LNCAP (cell line): ENCODE measurements at regions not wholly inside any gene's neighbourhood (a gene's known extent, or its start where the extent isn't known, plus 50 kb on each side); places are given as distances from the start of the nearest gene placed in this dataset.

ENCODE experiments used
- TF ChIP-seq, protein P1 (sequence below): fragments of 450-650 bp; IDR thresholded peaks from 2 replicates; pipeline ENCODE4 v1.5.1; 2017; ENCODE audit warnings: mild to moderate bottlenecking

- TF ChIP-seq, protein P1, sequence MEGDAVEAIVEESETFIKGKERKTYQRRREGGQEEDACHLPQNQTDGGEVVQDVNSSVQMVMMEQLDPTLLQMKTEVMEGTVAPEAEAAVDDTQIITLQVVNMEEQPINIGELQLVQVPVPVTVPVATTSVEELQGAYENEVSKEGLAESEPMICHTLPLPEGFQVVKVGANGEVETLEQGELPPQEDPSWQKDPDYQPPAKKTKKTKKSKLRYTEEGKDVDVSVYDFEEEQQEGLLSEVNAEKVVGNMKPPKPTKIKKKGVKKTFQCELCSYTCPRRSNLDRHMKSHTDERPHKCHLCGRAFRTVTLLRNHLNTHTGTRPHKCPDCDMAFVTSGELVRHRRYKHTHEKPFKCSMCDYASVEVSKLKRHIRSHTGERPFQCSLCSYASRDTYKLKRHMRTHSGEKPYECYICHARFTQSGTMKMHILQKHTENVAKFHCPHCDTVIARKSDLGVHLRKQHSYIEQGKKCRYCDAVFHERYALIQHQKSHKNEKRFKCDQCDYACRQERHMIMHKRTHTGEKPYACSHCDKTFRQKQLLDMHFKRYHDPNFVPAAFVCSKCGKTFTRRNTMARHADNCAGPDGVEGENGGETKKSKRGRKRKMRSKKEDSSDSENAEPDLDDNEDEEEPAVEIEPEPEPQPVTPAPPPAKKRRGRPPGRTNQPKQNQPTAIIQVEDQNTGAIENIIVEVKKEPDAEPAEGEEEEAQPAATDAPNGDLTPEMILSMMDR, result no peak
Observed at GRCh38 chr11:119937412-119937811, 200.5 kb downstream of the TRIM29 start.

- TF ChIP-seq, protein P1, result no peak
Observed at GRCh38 chr11:119936426-119936825, 201.5 kb downstream of the TRIM29 start.

DNA sequence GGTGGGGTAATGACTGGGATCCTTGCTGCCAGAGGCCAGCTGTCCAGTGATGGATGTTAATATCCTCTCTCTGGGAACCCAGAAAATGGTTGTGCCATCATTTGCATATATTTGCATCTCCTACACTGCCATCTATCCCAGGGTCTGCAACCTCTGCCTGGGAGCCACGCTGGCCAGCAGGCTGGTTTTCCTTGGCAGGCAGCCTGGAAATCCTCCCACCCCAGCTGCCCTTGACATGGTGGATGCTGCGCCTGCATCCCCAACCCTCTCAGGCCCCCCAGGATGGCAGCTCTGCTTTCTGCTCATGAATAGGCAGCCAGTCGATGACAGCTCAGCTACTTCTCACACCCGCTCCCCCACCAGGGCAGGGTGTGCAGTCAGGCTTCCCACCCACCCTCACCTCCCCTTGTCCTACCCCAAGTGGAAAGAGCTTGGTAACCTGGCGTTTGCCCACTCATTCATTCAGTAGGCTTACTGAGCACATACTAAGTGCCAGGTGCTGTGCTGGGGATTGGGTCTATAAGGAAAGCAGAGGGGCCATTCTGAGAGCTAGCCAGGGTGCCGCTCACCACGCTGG lies 202.5 kb downstream of the TRIM29 start:
- TF ChIP-seq, protein P1, result no peak

DNA sequence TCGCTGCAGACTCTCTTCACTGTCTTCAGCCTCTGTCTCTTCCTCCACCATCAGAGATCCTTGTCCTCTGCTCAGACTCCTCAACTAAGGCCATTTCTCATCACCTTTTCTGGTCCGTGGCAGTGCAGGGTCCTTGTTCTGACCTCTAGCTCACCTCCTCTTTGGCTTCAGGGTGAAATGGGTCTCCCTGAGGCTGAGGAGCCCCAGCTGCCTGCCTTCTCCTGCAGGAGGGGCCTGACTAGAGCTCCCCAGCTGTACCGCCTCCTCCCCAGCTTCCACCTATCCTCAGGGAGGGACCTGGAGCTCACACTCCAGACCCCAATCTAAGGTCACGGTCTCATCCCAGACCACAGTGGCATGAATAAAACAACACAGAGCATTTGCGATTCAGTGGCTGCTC lies 203.0 kb downstream of the TRIM29 start:
- TF ChIP-seq, protein P1, result no peak

GRCh38 chr11:119934267-119934666 lies 203.6 kb downstream of the TRIM29 start:
- TF ChIP-seq, protein P1, result no peak

DNA sequence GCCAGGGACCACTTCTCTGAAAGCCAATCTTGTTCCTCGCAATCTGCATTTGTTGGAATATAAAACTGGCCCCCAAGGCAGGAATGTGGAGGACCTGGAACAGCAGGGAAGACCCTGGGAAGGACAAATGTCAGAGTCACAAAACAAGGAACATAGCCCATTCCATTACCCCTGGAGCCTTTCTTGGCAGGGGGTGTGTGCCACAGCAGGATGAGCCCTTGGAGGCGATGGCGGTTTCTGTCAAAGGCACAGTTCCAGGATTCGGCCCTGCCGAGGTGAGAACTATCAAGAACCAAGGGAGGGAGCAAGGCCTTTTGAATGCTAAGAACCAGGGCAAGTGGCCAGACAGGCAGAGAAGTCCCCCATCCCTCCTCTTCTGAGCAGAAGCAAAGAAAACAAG lies 204.3 kb downstream of the TRIM29 start:
- TF ChIP-seq, protein P1, result no peak

DNA sequence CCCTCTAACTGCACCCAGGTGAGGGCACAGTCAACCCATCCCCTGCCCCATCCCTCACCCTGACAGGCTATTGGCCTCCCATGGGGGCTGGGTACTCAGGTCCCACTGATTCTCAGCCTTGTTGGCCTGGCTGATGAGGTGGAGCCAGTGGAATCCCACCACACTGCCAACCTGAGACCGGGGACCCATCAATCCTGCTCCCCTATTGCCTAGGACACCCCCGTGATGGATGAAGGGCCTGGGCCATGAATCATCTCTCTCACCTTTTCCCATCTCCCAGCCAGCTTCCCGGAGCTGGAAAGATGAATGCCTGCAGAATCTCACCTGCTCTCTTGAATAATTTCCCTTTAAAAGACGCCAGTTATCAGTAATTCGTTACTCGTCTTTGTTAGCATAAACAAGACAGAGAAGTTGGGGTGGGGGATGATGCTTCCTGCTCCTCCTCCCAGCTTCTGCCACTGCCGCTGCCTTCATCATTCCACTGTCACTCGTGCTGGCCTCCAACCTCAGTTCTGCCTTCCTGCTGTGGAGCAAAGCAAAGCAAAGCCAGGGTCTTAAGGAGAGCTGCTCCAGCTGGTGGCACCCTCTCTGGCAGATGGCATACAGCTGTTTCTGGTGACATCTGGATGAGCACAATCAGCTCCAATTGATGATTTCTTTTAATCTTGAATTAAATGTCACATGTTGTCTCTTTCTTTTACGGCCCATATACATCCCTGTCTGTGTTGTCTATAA lies 204.0 kb upstream of the NECTIN1 start:
- TF ChIP-seq, protein P1, result no peak
